K562 (cell line): ENCODE measurements at regions not wholly inside any gene's neighbourhood (a gene's known extent, or its start where the extent isn't known, plus 50 kb on each side); places are given as distances from the start of the nearest gene placed in this dataset.

Experiments used
- ATAC-seq: fragments of 200-7000 bp; cut with Tn5 transposase; 3 replicates; pipeline ENCODE4 v1.9.1; 2020; ENCODE audit warnings: moderate library complexity
- BruUV-seq: library from RNA; stranded (reverse); fragments of 400-500 nt; replicated peaks from 2 replicates; lab custom pipeline; 2021; lab: Mats Ljungman, UMichigan
- CTCF ChIA-PET: fragments of 300-600 bp; formaldehyde crosslinking; extraction: SDS; loops from one replicate; lab custom pipeline; 2021; ENCODE audit warnings: low intra/inter-chr PET ratio; lab: Yijun Ruan, JAX
- POLR2A ChIA-PET: fragments of 300-600, 350-650 bp; sonication (Branson Sonifier 250); formaldehyde crosslinking; extraction: SDS; loops from one replicate; lab custom pipeline; 2021; ENCODE audit warnings: antibody characterized with exemption, inconsistent platforms; lab: Yijun Ruan, JAX
- DNase-seq, 4 experiments: peaks; one replicate each; pipeline versions ENCODE4 v3.0.0 to v3.0.0-alpha.2; 2011 to 2018; ENCODE audit warnings: low spot score in 3 of 4, mixed read lengths in 3 of 4; ENCODE audit errors: extremely low read depth in 1 of 4
- FAIRE-seq: peaks from 2 replicates; lab custom pipeline; 2011; peaks lifted over from hg19 to GRCh38; lab: Jason Lieb, UNC
- H2AFZ ChIP-seq: 2 replicates; pipeline ENCODE4 v1.6.0; 2011; ENCODE audit warnings: low read depth, low read length, control low read depth, inconsistent platforms
- H3K27ac ChIP-seq: fragments of 200-600 bp; 3 replicates; pipeline ENCODE4 v1.8.0; 2011; ENCODE audit warnings: low read depth, mild to moderate bottlenecking, control low read depth, inconsistent platforms, low read length, moderate library complexity, mixed read lengths; ENCODE audit errors: extremely low read depth
- H3K27me3 ChIP-seq, 2 experiments: fragments of 300-600 bp in 1 of 2; 2 replicates in 1 of 2; 3 replicates in 1 of 2; pipeline versions ENCODE4 v1.6.0 to v1.8.0; 2011; ENCODE audit warnings: inconsistent platforms in 2 of 2, low read length in 2 of 2, mild to moderate bottlenecking in 1 of 2, mixed read lengths in 1 of 2, moderate library complexity in 1 of 2; ENCODE audit not compliant: control insufficient read depth in 2 of 2, insufficient read depth in 2 of 2
- H3K36me3 ChIP-seq: fragments of 300-600 bp; 3 replicates; pipeline ENCODE4 v1.8.0; 2011; ENCODE audit warnings: mild to moderate bottlenecking, low read length, inconsistent platforms; ENCODE audit not compliant: control insufficient read depth, insufficient read depth
- H3K4me1 ChIP-seq, 2 experiments: fragments of 200-600 bp in 1 of 2; replicated peaks in 1 of 2; 2 replicates in 1 of 2; 3 replicates in 1 of 2; pipeline versions ENCODE4 v1.5.1 to v1.8.0; 2011; ENCODE audit warnings: inconsistent platforms in 2 of 2, low read length in 2 of 2, mild to moderate bottlenecking in 1 of 2, mixed read lengths in 1 of 2, moderate library complexity in 1 of 2; ENCODE audit not compliant: control insufficient read depth in 2 of 2, insufficient read depth in 2 of 2
- H3K4me2 ChIP-seq: 2 replicates; pipeline ENCODE4 v1.6.1; 2011; ENCODE audit warnings: low read length, control low read depth, inconsistent platforms, mixed read lengths; ENCODE audit not compliant: insufficient read depth
- H3K4me3 ChIP-seq: fragments of 200-600 bp; sonication (generic), shearing (Covaris generic); 2 replicates; pipeline ENCODE4 v1.5.1; 2016; ENCODE audit warnings: control low read depth, inconsistent platforms
- H3K79me2 ChIP-seq: fragments of 200-600 bp; 3 replicates; pipeline ENCODE4 v1.8.0; 2011; ENCODE audit warnings: low read length, inconsistent platforms; ENCODE audit not compliant: control insufficient read depth, insufficient read depth
- H3K9ac ChIP-seq, 2 experiments: 2 replicates each; pipeline versions ENCODE4 v1.6.0 to v1.6.1; 2011; ENCODE audit warnings: low read depth in 2 of 2, low read length in 2 of 2, control low read depth in 1 of 2, inconsistent platforms in 1 of 2, mild to moderate bottlenecking in 1 of 2, mixed read lengths in 1 of 2; ENCODE audit not compliant: insufficient read depth in 1 of 2
- H3K9me1 ChIP-seq: one replicate; pipeline ENCODE4 v1.6.0; 2011; ENCODE audit warnings: inconsistent platforms, mild to moderate bottlenecking, low read length, moderate library complexity; ENCODE audit not compliant: control insufficient read depth, insufficient read depth
- H3K9me3 ChIP-seq: replicated peaks from 2 replicates; pipeline ENCODE4 v1.5.1; 2011; ENCODE audit warnings: low read depth, low read length, inconsistent platforms; ENCODE audit not compliant: control insufficient read depth, insufficient read depth
- H4K20me1 ChIP-seq: replicated peaks from 2 replicates; pipeline ENCODE4 v1.6.1; 2011; ENCODE audit warnings: low read length, inconsistent platforms, mixed read lengths; ENCODE audit not compliant: control insufficient read depth, insufficient read depth
- CBFA2T3 ChIP-seq: fragments of 450-650 bp; IDR thresholded peaks from 2 replicates; pipeline ENCODE4 v1.6.1; 2017
- CBX3 ChIP-seq, 2 experiments: IDR thresholded peaks; 1 replicate in 1 of 2; 2 replicates in 1 of 2; pipeline ENCODE4 v1.6.1; 2012; ENCODE audit warnings: inconsistent platforms in 2 of 2, low read length in 2 of 2, borderline replicate concordance in 1 of 2, control low read depth in 1 of 2
- CEBPB ChIP-seq: fragments of 450-650 bp; IDR thresholded peaks from 2 replicates; pipeline ENCODE4 v1.6.1; 2016; ENCODE audit warnings: missing genetic modification characterization, missing compliant biosample characterization
- DPF2 ChIP-seq: fragments of 450-650 bp; IDR thresholded peaks from 2 replicates; pipeline ENCODE4 v1.6.1; 2016
- EHMT2 ChIP-seq: fragments of 450-650 bp; IDR thresholded peaks from 2 replicates; pipeline ENCODE4 v1.6.1; 2018; ENCODE audit warnings: antibody characterized with exemption
- HDAC2 ChIP-seq: fragments of 450-650 bp; IDR thresholded peaks from 2 replicates; pipeline ENCODE4 v1.6.1; 2016; ENCODE audit warnings: mild to moderate bottlenecking
- ID3 ChIP-seq, 2 experiments: fragments of 250-450 bp in 1 of 2; fragments of 450-650 bp in 1 of 2; sonication (Bioruptor Pico) in 1 of 2; IDR thresholded peaks; 2 replicates each; pipeline versions ENCODE4 v1.6.1 to v1.8.0; 2016 to 2021; ENCODE audit warnings: mild to moderate bottlenecking in 2 of 2, moderate library complexity in 2 of 2, missing compliant biosample characterization in 1 of 2, missing genetic modification characterization in 1 of 2
- MBD1 ChIP-seq: fragments of 250-450 bp; sonication (Bioruptor Pico); IDR thresholded peaks from 2 replicates; pipeline ENCODE4 v1.8.0; 2022; ENCODE audit warnings: inconsistent platforms
- PHF8 ChIP-seq: fragments of 200-600 bp; sonication (generic); IDR thresholded peaks from 2 replicates; pipeline ENCODE4 v1.6.1; 2012; ENCODE audit warnings: mixed run types, mild to moderate bottlenecking, inconsistent platforms, low read length, moderate library complexity, borderline replicate concordance
- PHTF2 ChIP-seq: fragments of 250-450 bp; sonication (Bioruptor Pico); IDR thresholded peaks from 2 replicates; pipeline ENCODE4 v1.5.0; 2021; ENCODE audit warnings: mild to moderate bottlenecking
- SREBF2 ChIP-seq: sonication (generic); formaldehyde crosslinking; IDR thresholded peaks from 2 replicates; pipeline ENCODE4 v1.4.0; 2020; ENCODE audit warnings: mild to moderate bottlenecking, missing genetic modification reagents
- SUPT5H ChIP-seq: fragments of 450-650 bp; IDR thresholded peaks from 2 replicates; pipeline ENCODE4 v1.6.1; 2016
- TCFL5 ChIP-seq: fragments of 250-450 bp; sonication (Bioruptor Pico); conservative IDR thresholded peaks from 2 replicates; pipeline ENCODE4 v1.6.1; 2021; ENCODE audit warnings: mild to moderate bottlenecking, moderate library complexity, matching md5 sums
- ZNF263 ChIP-seq: sonication (generic); formaldehyde crosslinking; IDR thresholded peaks from 2 replicates; pipeline ENCODE4 v1.8.0; 2022; ENCODE audit warnings: mild to moderate bottlenecking, missing genetic modification reagents, borderline replicate concordance
- in situ Hi-C: fragments of 300-500 bp; cut with MboI; formaldehyde crosslinking; loops from 4 replicates; pipeline ENCODE4 v1.15.0; 2018; ENCODE audit warnings: inconsistent platforms, mixed read lengths
- intact Hi-C: fragments of 100-400 bp; cut with micrococcal nuclease; formaldehyde crosslinking; loops from 2 replicates; pipeline ENCODE4 v1.14.2; 2022
- TF ChIP-seq, protein P1 (sequence below): sonication (generic); formaldehyde crosslinking; IDR thresholded peaks from 2 replicates; pipeline ENCODE4 v1.8.1; 2023; ENCODE audit warnings: missing genetic modification reagents, mild to moderate bottlenecking, borderline replicate concordance

DNA sequence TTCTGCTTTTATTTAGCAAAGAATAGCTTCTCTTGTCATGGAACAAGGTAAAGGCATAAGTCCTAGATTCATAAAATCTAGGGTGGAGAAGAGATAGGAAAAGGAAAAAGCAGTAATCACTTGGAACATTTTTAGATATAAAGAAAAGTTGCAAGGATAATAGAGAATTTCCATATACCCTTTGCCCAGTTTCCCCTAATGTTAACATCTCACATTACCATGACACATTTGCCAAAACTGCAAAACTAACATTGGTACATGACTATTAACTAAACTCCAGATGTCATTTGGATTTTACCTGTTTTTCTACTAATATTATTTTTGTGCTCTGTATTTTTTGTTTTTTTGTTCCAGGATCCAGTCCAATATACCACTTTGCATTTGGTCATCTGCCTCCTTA is 265.1 kb downstream of the ETAA1 start:
- Histone ChIP-seq H3K4me2 (no peak overlapping the region), H3K4me1 (no peaks in the 10 kb centered on the region), H3K79me2 (no peaks in the 10 kb centered on the region), H4K20me1 (no peaks in the 10 kb centered on the region), H3K9me1 (no peaks in the 10 kb centered on the region), H3K27ac (no peak overlapping the region), H3K36me3 (no peaks in the 10 kb centered on the region), H3K9me3 (no peaks in the 10 kb centered on the region), H3K9ac (no peak overlapping the region), H2AFZ (no peak overlapping the region), H3K27me3 (no peaks in the 10 kb centered on the region), H3K4me3 (no peak overlapping the region)
- POLR2A ChIA-PET: no interaction called here
- no peak for DNase-seq
- no TSS peak for BruUV-seq
- no peak for TF ChIP-seq ZNF263 (CRISPR knock-in tag)
- TF ChIP-seq CBX3 (IDR thresholded peaks at IDR 0.05; ENCODE audit: borderline replicate concordance in 1 of 2, low read length in 2 of 2): no peak
- TF ChIP-seq, protein P1, sequence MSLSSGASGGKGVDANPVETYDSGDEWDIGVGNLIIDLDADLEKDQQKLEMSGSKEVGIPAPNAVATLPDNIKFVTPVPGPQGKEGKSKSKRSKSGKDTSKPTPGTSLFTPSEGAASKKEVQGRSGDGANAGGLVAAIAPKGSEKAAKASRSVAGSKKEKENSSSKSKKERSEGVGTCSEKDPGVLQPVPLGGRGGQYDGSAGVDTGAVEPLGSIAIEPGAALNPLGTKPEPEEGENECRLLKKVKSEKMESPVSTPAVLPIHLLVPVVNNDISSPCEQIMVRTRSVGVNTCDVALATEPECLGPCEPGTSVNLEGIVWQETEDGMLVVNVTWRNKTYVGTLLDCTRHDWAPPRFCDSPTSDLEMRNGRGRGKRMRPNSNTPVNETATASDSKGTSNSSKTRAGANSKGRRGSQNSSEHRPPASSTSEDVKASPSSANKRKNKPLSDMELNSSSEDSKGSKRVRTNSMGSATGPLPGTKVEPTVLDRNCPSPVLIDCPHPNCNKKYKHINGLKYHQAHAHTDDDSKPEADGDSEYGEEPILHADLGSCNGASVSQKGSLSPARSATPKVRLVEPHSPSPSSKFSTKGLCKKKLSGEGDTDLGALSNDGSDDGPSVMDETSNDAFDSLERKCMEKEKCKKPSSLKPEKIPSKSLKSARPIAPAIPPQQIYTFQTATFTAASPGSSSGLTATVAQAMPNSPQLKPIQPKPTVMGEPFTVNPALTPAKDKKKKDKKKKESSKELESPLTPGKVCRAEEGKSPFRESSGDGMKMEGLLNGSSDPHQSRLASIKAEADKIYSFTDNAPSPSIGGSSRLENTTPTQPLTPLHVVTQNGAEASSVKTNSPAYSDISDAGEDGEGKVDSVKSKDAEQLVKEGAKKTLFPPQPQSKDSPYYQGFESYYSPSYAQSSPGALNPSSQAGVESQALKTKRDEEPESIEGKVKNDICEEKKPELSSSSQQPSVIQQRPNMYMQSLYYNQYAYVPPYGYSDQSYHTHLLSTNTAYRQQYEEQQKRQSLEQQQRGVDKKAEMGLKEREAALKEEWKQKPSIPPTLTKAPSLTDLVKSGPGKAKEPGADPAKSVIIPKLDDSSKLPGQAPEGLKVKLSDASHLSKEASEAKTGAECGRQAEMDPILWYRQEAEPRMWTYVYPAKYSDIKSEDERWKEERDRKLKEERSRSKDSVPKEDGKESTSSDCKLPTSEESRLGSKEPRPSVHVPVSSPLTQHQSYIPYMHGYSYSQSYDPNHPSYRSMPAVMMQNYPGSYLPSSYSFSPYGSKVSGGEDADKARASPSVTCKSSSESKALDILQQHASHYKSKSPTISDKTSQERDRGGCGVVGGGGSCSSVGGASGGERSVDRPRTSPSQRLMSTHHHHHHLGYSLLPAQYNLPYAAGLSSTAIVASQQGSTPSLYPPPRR (CRISPR knock-in tag): no peak
- no peak for TF ChIP-seq SUPT5H
- no peak for TF ChIP-seq TCFL5 (CRISPR knock-in tag)
- no peak for TF ChIP-seq CBFA2T3
- TF ChIP-seq HDAC2: no peak
- no peak for TF ChIP-seq DPF2
- no peak for TF ChIP-seq EHMT2
- TF ChIP-seq ID3 (CRISPR knock-in tag; IDR thresholded peaks at IDR 0.05): no peak
- no peak for TF ChIP-seq ID3 (tag; IDR thresholded peaks at IDR 0.05)
- TF ChIP-seq SREBF2 (CRISPR knock-in tag): no peak
- TF ChIP-seq PHTF2 (CRISPR knock-in tag): no peak
- no peak for TF ChIP-seq CEBPB (tag)
- no peak for TF ChIP-seq MBD1 (CRISPR knock-in tag)
- TF ChIP-seq PHF8: no peak
- CTCF ChIA-PET: no interaction called here
- intact Hi-C loops: no loop called here
- no peak for ATAC-seq
- FAIRE-seq: no peak
- in situ Hi-C loops: no loop called here
